H9 (cell line): ENCODE measurements at regions not wholly inside any gene's neighbourhood (a gene's known extent, or its start where the extent isn't known, plus 50 kb on each side); places are given as distances from the start of the nearest gene placed in this dataset.

ENCODE experiments used
- DNase-seq: peaks from one replicate; pipeline ENCODE4 v3.0.0-alpha.2; 2017
- H2AFZ ChIP-seq: one replicate; pipeline ENCODE4 v1.6.1; 2013; ENCODE audit warnings: mild to moderate bottlenecking, low read length, control low read depth, moderate library complexity
- H2AK5ac ChIP-seq: 2 replicates; pipeline ENCODE4 v1.6.1; 2013; ENCODE audit warnings: low read length, control low read depth, mixed read lengths; ENCODE audit not compliant: insufficient read length
- H2BK120ac ChIP-seq: one replicate; pipeline ENCODE4 v1.6.1; 2013; ENCODE audit warnings: low read depth, mild to moderate bottlenecking, low read length, control low read depth, inconsistent platforms; ENCODE audit not compliant: poor library complexity, severe bottlenecking
- H2BK12ac ChIP-seq: 2 replicates; pipeline ENCODE4 v1.6.1; 2013; ENCODE audit warnings: low read length, control low read depth, mixed read lengths, low read depth; ENCODE audit not compliant: insufficient read length
- H2BK15ac ChIP-seq: 2 replicates; pipeline ENCODE4 v1.6.1; 2013; ENCODE audit warnings: low read depth, low read length, control low read depth
- H2BK20ac ChIP-seq: one replicate; pipeline ENCODE4 v1.6.1; 2013; ENCODE audit warnings: low read depth, mild to moderate bottlenecking, low read length, control low read depth, inconsistent platforms; ENCODE audit not compliant: poor library complexity, severe bottlenecking
- H2BK5ac ChIP-seq: 2 replicates; pipeline ENCODE4 v1.6.1; 2013; ENCODE audit warnings: low read length, control low read depth, mixed read lengths; ENCODE audit not compliant: insufficient read length
- H3K14ac ChIP-seq: 2 replicates; pipeline ENCODE4 v1.6.1; 2013; ENCODE audit warnings: low read length, control low read depth; ENCODE audit not compliant: insufficient read depth
- H3K18ac ChIP-seq: 2 replicates; pipeline ENCODE4 v1.6.1; 2013; ENCODE audit warnings: low read depth, mild to moderate bottlenecking, mixed read lengths, low read length, control low read depth; ENCODE audit not compliant: insufficient read length
- H3K23ac ChIP-seq: 2 replicates; pipeline ENCODE4 v1.6.1; 2013; ENCODE audit warnings: low read length, control low read depth, mixed read lengths, low read depth; ENCODE audit not compliant: insufficient read length
- H3K23me2 ChIP-seq: 2 replicates; pipeline ENCODE4 v1.6.1; 2013; ENCODE audit warnings: low read depth, mild to moderate bottlenecking, mixed read lengths, low read length, control low read depth; ENCODE audit not compliant: insufficient read length, poor library complexity, severe bottlenecking
- H3K27ac ChIP-seq: 2 replicates; pipeline ENCODE4 v1.5.1; 2013; ENCODE audit warnings: low read length, control low read depth, mixed read lengths, low read depth; ENCODE audit not compliant: insufficient read length
- H3K27me3 ChIP-seq: 2 replicates; pipeline ENCODE4 v1.6.1; 2013; ENCODE audit warnings: low read length, control low read depth, inconsistent platforms; ENCODE audit not compliant: insufficient read depth
- H3K4ac ChIP-seq: 2 replicates; pipeline ENCODE4 v1.6.1; 2013; ENCODE audit warnings: low read depth, mild to moderate bottlenecking, control low read depth, inconsistent platforms, low read length, moderate library complexity
- H3K4me1 ChIP-seq: 2 replicates; pipeline ENCODE4 v1.6.1; 2013; ENCODE audit warnings: low read length, control low read depth, inconsistent platforms; ENCODE audit not compliant: insufficient read depth
- H3K4me2 ChIP-seq: 2 replicates; pipeline ENCODE4 v1.6.1; 2013; ENCODE audit warnings: low read length, control low read depth, mixed read lengths; ENCODE audit not compliant: insufficient read length, insufficient read depth
- H3K56ac ChIP-seq: 2 replicates; pipeline ENCODE4 v1.6.1; 2013; ENCODE audit warnings: low read depth, mild to moderate bottlenecking, mixed read lengths, low read length, control low read depth; ENCODE audit not compliant: insufficient read length
- H3K79me1 ChIP-seq: 2 replicates; pipeline ENCODE4 v1.6.1; 2013; ENCODE audit warnings: low read depth, mild to moderate bottlenecking, moderate library complexity, low read length, control low read depth, inconsistent platforms; ENCODE audit not compliant: insufficient read depth, poor library complexity, severe bottlenecking
- H3K79me2 ChIP-seq: 2 replicates; pipeline ENCODE4 v1.6.1; 2013; ENCODE audit warnings: low read length, control low read depth, inconsistent platforms; ENCODE audit not compliant: insufficient read depth
- H3K9ac ChIP-seq: 2 replicates; pipeline ENCODE4 v1.6.1; 2013; ENCODE audit warnings: low read length, control low read depth, mixed read lengths; ENCODE audit not compliant: insufficient read length; ENCODE audit errors: extremely low read depth
- H3K9me3 ChIP-seq: one replicate; pipeline ENCODE4 v1.6.1; 2013; ENCODE audit warnings: low read depth, low read length, inconsistent platforms; ENCODE audit not compliant: control insufficient read depth
- H3T11ph ChIP-seq: one replicate; pipeline ENCODE4 v1.6.1; 2013; ENCODE audit warnings: mild to moderate bottlenecking, low read length, control low read depth, inconsistent platforms
- H4K20me1 ChIP-seq: one replicate; pipeline ENCODE4 v1.6.1; 2013; ENCODE audit not compliant: control insufficient read depth, insufficient read length, insufficient read depth
- H4K5ac ChIP-seq: 2 replicates; pipeline ENCODE4 v1.6.1; 2013; ENCODE audit warnings: low read depth, mild to moderate bottlenecking, mixed read lengths, low read length, control low read depth; ENCODE audit not compliant: insufficient read length
- H4K8ac ChIP-seq: replicated peaks from 2 replicates; pipeline ENCODE4 v1.6.1; 2013; ENCODE audit warnings: low read length, control low read depth, mixed read lengths, low read depth; ENCODE audit not compliant: insufficient read length
- H4K91ac ChIP-seq: 2 replicates; pipeline ENCODE4 v1.6.1; 2013; ENCODE audit warnings: low read depth, mild to moderate bottlenecking, moderate library complexity, mixed read lengths, low read length, control low read depth; ENCODE audit not compliant: insufficient read length
- H3K27ac Mint-ChIP-seq, 3 experiments: 2 replicates in 2 of 3; 3 replicates in 1 of 3; pipeline ENCODE4 v1.8.0; 2020 to 2021; ENCODE audit warnings: mixed read lengths in 3 of 3, mild to moderate bottlenecking in 1 of 3, moderate library complexity in 1 of 3
- H3K27me3 Mint-ChIP-seq: 2 replicates; pipeline ENCODE4 v1.8.0; 2021; ENCODE audit warnings: low read depth, mild to moderate bottlenecking, moderate library complexity, mixed read lengths
- H3K36me3 Mint-ChIP-seq, 3 experiments: 2 replicates in 2 of 3; 3 replicates in 1 of 3; pipeline ENCODE4 v1.8.0; 2020 to 2021; ENCODE audit warnings: low read depth in 3 of 3, mixed read lengths in 3 of 3; ENCODE audit not compliant: insufficient read depth in 1 of 3
- H3K4me1 Mint-ChIP-seq, 2 experiments: 2 replicates each; pipeline ENCODE4 v1.8.0; 2020; ENCODE audit warnings: mixed read lengths in 2 of 2
- H3K4me3 Mint-ChIP-seq, 2 experiments: 2 replicates in 1 of 2; 3 replicates in 1 of 2; pipeline ENCODE4 v1.8.0; 2020 to 2021; ENCODE audit warnings: mild to moderate bottlenecking in 2 of 2, mixed read lengths in 2 of 2, moderate library complexity in 1 of 2
- H3K9me3 Mint-ChIP-seq, 2 experiments: 2 replicates in 1 of 2; 3 replicates in 1 of 2; pipeline ENCODE4 v1.8.0; 2020; ENCODE audit warnings: mild to moderate bottlenecking in 2 of 2, mixed read lengths in 2 of 2, moderate library complexity in 1 of 2
- CTCF ChIP-seq: fragments of 200-600 bp; sonication (generic); conservative IDR thresholded peaks from 3 replicates; pipeline ENCODE4 v1.8.0; 2021; ENCODE audit warnings: antibody characterized with exemption, mild to moderate bottlenecking
- WGBS: extraction: QIAGEN DNeasy Blood & Tissue Kit; methylation state at CpG from one replicate; pipeline ENCODE4 v1.1.7; 2013; ENCODE audit warnings: missing lambda C conversion rate, low lambda C conversion rate, mixed read lengths; ENCODE audit not compliant: insufficient read length; ENCODE audit errors: extremely low coverage; 5-methylcytosine and 5-hydroxymethylcytosine counted together

GRCh38 chr2:83579507-83579906, 879.6 kb downstream of the SUCLG1 start:
- Histone ChIP-seq H3K27me3 (no peaks in the 10 kb centered on the region), H3K79me1 (no peaks in the 10 kb centered on the region), H2BK12ac (no peak overlapping the region), H3K4ac (no peak overlapping the region), H4K8ac (no peak overlapping the region), H2BK120ac (no peak overlapping the region), H3K9me3 (no peaks in the 10 kb centered on the region), H3K56ac (no peak overlapping the region), H3K27ac (no peak overlapping the region), H4K91ac (no peak overlapping the region), H2AFZ (no peak overlapping the region), H2BK5ac (no peak overlapping the region), H4K5ac (no peak overlapping the region), H3K23ac (no peak overlapping the region), H3K4me2 (no peak overlapping the region), H3K79me2 (no peaks in the 10 kb centered on the region), H3K23me2 (no peaks in the 10 kb centered on the region), H2BK15ac (no peak overlapping the region), H3K4me1 (no peaks in the 10 kb centered on the region), H3K14ac (no peak overlapping the region), H3T11ph (no peak overlapping the region), H4K20me1 (no peaks in the 10 kb centered on the region), H2AK5ac (no peak overlapping the region), H3K9ac (no peak overlapping the region), H2BK20ac (no peak overlapping the region), H3K18ac (no peak overlapping the region)
- Mint-ChIP-seq H3K27me3 (no peaks in the 10 kb centered on the region), H3K36me3 (no peaks in the 10 kb centered on the region), H3K27ac (no peak overlapping the region), H3K4me1 (peaks cover 4% of the 10 kb centered on the region in 2 experiments), H3K9me3 (no peaks in the 10 kb centered on the region), H3K4me3 (no peak overlapping the region)
- DNase-seq: no peak
- no CpG with 5 or more reads among the region's 1 CpG for WGBS
- no peak for TF ChIP-seq CTCF
